Frontal cortex (tissue), 3 donors: ENCODE measurements at regions not wholly inside any gene's neighbourhood (a gene's known extent, or its start where the extent isn't known, plus 50 kb on each side); places are given as distances from the start of the nearest gene placed in this dataset.

Source experiments
- DNase-seq, 2 donors: peaks; one replicate each; pipeline ENCODE4 v3.0.0; 2012; ENCODE audit warnings: low spot score in 2 of 2
- FAIRE-seq: peaks from 2 replicates; lab custom pipeline; 2012; peaks lifted over from hg19 to GRCh38; lab: Jason Lieb, UNC
- donor health status: control.
- donor health status: control.
- donor health status: control.

DNA sequence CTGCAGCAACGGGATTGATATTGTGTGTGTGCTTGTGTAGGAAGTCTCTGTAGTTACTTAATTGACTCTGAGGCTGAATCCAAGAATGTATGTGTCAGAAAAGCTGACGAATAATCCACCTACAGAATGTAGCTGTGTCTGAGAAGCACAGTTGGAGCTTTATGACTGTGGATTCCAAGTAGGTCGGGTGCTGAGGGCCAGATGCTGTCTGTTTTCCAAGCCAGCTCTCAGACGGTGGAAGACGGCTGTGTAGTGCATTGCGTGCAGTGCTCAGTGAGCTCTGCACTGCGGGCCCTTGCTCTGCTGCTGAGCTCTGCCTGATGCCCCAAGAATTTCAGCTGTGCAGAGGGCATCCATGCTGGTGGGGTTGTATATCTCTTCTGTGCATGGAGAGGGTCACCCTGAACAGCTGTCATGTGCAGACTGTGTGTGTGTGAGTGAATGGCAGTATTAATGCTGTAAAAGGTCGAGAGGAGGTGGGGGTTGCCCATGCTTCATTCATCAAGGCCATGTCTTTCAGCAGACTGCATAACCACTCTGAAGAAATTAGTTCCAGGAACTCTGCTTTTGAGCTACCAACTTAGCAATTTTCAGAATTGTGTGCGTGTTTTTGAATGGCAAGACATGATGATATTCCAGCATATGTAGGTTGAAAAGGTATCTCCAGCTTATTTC, 154.1 kb upstream of the USP9Y start:
- FAIRE-seq (no peak), DNase-seq (no peak)

DNA sequence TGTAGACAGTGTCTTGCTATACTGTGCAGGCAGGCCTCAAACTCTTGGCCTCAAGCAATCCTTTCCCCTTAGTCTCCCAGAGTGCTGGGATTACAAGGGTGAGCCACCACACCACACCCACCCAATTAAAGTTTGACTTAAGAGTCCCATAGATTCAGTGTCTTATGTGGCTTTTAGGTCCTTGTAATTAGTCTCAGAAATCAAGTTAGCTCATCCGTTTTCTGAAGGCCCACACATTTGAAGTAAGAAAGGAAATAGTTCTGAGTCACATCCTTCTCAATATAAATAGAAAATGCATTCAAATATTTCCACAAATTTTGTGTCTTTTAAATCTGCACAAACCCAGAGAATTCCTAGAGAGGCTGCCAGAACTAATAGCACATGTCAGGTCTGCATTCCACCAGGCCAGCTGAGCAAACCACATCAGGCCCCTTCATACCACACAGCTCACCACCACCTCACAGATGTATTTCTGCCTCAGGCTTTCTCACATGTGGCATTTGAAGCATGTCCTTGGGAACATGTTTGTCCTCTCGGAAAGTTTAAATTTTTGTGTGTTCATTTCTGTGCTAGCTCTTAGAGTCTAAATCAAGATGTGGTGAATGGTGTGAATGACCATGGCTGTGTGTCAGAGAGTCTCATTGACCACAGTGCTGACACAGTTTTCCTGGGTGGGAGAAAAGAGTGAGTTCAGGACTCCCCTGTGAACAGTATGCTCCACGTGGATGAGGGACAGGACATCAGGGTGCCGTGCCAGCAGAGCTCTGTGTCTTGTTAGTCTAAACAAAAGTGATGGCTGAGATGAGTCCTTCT, 148.4 kb upstream of the USP9Y start:
- FAIRE-seq (no peak), DNase-seq (no peak)

DNA sequence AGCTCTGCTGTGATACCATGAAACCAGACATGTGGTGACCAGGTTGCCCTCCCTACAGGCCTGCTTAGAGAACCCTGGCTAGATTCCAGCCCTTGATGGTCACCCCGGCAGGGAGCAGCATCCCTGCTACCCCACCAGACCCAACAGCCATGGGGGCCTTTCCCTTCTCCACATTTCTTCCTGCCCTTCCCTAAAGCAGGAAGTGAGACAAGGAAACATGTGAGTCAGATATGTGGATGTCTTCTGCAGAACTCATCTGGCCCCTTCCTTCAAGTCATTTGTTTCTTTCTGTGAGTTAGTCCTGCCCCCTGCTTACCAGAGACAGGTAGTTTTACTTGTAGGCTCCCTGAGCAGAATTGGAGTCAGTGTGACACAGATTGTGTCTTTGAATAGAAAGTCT, 147.1 kb upstream of the USP9Y start:
- DNase-seq (no peak), FAIRE-seq (no peak)

DNA sequence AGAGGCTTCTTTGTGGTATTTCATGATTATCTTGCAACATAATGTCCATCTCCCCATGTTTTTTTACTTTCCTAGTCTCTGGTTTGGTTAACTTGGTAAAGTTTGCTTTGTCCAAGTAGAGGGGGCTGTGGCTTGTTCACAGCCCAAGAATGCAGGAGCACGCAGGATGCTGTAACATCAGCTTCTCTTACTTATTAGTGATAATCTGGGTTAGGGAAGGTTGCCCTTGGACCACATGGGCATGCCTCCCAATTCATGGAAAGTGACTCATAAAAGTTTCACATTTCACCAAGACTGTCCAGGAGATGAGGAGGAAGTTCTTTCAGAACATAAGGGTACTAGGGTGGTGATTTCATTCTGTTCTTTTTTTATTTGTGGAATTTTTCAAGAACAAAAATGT, 146.0 kb upstream of the USP9Y start:
- DNase-seq (no peak), FAIRE-seq (no peak)

DNA sequence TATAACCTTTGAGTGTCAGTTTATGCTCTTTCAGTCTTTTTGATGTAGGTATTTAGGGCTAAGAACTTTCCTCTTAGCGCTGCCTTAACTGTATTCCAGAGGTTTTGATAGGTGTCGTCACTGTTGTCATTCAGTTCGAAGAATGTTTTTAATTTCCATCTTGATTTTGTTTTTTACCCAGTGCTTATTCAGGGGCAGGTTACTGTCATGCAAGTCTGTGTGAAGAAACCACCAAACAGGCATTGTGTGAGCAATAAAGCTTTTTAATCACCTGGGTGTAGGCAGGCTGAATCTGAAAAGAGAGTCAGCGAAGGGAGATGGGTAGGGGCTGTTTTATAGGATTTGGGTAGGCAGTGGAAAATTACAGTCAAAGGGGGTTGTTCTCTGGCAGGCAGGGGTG, 142.0 kb upstream of the USP9Y start:
- FAIRE-seq (no peak), DNase-seq (no peak)

DNA sequence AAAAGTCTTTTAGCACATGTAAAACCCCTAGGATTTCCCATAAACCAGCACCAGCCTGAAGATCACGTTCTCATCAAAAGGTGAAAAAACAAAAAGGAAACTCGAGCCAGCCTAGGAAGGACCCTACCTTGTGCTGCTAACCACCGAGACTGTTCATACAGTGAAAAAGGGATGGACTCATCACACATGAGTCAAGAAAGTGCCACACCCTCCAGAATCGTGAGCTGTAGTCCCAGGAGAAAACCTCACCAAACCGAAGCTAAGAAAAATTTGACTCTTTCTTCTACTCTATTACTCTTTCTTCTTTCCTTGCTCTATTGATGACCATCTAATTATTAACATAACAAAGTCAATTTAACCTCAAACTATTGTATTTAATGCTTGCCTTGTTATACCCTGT, 124.8 kb upstream of the USP9Y start:
- no peak for FAIRE-seq
- DNase-seq: no peak

DNA sequence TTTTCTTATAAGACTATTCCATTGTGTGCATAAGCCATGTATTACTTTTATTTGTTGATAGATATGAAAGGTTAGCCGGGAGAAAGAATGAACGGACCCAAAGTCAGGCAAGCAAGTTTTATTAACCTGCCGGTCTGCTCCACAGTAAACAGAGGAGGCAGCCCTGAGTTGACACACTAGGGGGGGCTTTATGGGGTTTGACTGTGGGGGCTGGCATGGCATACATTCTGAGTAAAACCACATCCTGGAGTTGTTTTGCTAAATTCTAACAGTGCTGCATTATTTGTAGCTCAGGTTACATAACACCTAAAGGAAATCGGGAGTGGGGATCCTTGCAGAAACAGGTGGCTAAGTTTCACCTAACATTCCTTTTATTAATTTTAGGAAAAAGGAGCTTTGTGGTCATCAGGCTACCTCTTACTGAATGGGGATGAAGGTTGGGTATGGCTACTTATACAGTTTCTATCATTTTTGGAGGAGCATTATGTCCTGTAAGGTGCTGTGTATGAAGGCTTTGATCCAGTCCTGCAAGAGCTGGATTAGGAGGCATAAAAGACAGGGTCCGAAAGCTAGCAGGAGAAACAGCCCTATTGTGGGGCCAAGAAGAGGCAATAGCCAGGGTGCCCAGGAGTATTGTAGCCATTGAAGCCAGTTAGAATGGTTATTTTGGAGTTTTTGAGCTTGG, 107.4 kb upstream of the USP9Y start:
- FAIRE-seq (no peak), DNase-seq (no peak)

DNA sequence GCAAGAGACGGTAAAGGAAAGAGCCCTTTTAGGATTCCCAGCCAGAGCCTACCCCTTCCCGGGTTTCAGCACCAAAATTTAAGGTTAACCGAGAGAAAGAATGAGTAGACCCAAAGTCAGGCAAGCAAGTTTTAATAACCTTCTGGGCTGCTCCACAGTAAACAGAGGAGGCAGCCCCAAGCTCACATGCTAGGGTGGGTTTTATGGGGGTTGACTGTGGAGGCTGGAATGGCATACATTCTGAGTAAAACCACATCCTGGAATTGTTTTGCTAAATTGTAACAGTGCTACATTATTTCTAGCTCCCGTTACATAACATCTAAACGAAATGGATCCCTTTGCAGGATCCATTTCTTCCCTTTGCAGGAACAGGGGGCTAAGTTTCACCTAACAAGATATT, 102.2 kb upstream of the USP9Y start:
- DNase-seq (no peak), FAIRE-seq (no peak)

DNA sequence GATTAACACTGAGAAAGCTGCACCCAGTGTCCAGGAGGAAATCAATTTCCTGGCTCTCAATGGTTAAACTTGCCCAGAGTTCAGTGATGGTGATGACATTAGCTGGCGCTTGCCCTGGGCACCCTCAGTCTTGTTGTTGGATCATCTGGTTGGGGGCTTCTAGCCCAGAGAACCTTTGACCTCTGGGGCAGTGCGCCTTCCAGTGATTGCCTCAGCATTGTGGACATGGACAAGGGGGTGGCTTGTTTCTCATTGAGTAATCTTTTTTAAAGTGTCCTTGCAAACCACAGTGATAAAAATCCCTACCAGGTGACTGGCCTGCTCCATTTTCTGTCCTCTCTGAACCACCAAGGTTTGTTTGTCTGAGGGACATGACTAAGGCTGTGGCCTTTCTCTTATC, 95.6 kb upstream of the USP9Y start:
- no peak for DNase-seq
- no peak for FAIRE-seq

DNA sequence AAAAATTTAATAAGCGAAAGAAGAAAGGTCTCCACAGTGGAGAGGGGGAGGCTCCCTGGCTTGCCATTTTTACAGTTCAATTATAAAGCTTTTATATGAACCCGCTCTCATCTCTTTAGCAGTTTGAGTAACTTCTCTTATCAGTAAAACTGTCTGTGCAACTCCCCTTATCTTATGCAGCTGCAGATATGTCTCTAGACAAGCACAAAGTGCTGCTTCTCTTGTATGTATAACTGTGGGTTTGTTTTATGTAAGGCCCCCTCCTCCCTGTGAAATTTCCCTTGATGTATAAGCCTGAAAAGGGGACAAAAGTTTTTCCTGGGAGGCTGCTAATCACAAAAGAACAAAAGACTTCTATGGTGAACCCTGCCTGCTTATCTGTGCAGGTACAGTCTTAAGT, 90.2 kb upstream of the USP9Y start:
- DNase-seq: no peak
- FAIRE-seq: no peak

DNA sequence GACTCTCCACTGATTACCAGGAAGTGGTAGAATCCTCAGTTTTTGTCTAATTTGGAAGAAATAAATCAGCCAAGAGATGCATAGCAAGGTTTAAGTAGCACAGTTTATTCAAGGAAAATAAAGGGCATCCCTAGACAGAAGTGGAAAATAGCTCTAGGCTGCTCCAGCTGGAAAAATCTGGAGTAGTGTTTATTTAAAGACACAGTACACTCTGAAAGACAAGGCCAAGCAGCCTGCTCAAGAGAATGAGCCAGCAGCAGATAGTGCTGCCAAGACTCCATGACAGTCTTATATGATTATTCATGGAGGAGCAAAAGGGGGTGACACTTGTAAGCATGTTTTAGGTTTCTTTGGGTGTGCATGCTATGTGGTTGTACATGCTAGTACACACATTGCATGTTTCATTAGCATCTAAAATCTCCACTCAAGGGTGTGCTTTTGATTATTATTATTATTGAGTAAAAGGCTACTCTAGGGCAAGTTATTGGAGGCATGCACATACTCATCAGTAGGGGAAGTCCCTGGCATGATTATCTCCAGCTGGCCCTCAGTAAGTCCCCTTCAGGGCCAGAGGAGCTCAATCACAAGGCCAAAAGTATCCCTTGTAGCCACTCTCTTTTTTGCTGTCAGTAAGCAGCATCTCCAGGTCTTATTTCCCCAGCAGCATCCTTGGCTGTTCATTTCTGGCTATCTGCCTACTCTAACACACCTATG, 85.1 kb upstream of the USP9Y start:
- no peak for FAIRE-seq
- DNase-seq: no peak

DNA sequence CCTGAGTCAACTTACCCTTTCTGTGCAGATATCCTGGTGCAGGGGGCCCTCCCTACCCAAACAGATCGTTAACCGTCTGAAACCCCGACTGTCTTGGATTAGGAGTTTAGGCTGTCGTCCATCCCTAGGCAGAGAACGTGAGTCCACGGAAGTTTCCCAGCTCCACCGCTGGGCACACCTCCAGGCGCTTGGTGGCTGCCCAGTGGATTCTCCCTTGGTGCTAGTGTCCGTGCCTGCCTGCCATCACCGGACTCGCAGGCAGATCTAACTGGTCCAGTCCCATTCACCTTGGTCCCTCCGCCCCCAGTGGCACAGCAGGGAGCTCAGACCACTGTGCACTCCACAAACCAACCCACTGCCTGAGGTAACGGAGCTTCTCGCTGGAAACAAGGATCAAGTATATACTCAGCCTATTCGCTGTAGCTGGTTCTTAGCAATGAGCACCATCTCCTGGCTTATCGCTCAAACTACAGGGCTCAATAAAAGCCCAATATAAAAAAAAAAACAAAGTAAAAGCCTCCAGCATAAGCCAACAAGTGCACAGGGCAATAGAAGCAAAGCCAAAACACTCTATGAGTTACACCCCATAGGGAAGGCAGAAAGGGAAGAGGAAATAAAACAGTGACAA, 79.5 kb upstream of the USP9Y start:
- DNase-seq: peak in 1 of 2 donors; percentile 1
- FAIRE-seq: no peak

DNA sequence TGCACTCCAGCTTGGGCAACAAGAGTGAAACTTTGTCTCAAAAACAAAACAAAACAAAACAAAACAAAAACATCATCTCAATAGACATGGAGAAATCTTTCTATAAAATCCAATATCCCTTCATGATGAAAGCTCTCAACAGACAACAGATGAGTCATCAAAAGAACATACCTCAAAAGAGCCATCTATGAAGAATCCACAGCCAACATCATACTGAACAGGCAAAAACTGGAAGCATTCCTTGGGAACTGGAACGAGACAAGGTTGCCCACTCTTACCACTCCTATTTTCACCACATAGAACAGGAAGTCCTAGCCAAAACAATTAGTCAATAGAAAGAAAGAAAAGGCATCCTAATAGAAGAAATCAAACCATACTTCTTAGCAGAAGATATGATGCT, 77.8 kb upstream of the USP9Y start:
- DNase-seq (no peak), FAIRE-seq (no peak)

DNA sequence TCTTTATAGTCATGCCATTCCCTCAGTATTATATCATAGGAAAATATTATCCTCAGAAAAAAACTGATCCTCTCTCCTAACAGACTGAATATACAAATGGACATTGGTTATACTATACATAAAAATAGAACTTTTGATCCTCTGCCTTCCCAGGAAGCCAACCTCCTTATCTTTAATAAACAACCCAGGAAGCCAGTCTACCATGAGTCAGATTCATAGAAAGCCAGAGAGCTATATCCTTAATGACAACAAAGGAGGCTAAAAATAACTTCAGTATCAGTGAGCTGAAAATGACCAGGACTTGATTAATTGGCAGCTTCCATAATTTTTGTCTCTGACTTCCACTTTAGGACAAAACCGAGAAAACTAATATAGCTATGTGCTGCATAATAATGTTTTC, 58.0 kb upstream of the USP9Y start:
- DNase-seq (no peak), FAIRE-seq (no peak)

DNA sequence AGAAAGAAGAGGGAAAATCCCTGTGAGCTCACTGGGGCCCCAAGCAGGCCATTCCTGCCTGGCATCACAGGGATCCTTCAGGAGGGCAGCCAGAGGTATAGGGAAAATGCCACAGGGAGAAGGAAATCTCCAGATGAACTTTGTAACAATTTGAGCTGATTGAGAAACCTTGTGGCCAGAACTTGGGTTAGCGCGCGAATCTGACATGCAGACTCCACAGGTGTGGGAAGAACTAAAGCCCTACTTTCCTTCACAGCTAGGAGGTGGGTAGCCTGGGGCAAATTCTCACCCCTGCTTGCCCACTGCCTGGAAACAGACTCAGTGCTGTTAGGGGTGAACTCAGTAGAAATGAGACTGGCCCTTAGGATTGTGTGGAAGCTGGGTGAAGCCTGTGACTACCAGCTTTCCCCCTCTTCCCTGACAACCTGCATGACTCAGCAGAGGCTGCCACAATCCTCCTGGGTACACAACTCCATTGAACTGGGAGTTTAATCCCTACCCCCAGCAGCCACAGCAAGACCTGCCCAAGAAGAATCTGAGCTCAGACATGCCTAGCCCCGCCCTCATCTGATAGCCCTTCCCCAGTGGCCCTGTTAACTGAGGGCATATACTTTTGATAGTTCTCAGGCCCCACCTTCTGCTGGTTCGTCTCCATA, 57.2 kb upstream of the USP9Y start:
- FAIRE-seq (no peak), DNase-seq (no peak)

DNA sequence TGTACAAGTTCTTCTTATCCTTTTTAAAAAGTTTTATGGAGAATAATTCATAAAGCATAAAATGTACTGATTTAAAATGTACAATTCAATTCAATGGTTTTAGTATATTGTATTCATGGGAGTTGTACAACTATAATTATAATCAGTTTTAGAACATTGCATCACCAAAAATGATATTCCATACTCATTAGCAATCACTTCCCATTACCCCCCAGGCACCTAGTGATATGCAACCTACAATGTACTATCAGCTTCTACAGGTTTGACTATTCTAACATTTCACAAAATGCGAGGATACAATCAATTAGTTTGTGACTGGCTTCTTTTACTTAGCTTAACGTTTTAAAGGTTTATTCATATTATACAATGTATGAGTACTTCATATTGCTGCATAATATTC, 49.9 kb upstream of the USP9Y start:
- no peak for DNase-seq
- FAIRE-seq: no peak
